Psoas muscle (tissue), 7 donors: ENCODE measurements at regions not wholly inside any gene's neighbourhood (a gene's known extent, or its start where the extent isn't known, plus 50 kb on each side); places are given as distances from the start of the nearest gene placed in this dataset.
"Not testable (repeated sequence)": the region's sequence is repeated elsewhere in the genome, so short reads cannot be mapped to it uniquely, and the experiment has no call there.

ENCODE experiments used
- ATAC-seq, 4 donors: fragments of 200-7000 bp; cut with Tn5 transposase; one replicate each; pipeline ENCODE4 v1.9.1; 2020; ENCODE audit warnings: moderate library complexity in 3 of 4, mild to moderate bottlenecking in 2 of 4
- DNase-seq, 2 donors: peaks; one replicate each; pipeline ENCODE4 v3.0.0-alpha.2; 2020
- H3K27ac ChIP-seq: fragments of 200-600 bp; one replicate; pipeline ENCODE4 v1.8.0; 2022
- H3K27me3 ChIP-seq, 3 donors: fragments of 200-600 bp in 1 of 3; one replicate each; pipeline versions ENCODE4 v1.6.1 to v1.8.0; 2013 to 2022; ENCODE audit warnings: low read length in 2 of 3, mild to moderate bottlenecking in 2 of 3, moderate library complexity in 1 of 3; ENCODE audit not compliant: insufficient read depth in 3 of 3
- H3K36me3 ChIP-seq, 2 donors: fragments of 200-600 bp in 1 of 2; one replicate each; pipeline versions ENCODE4 v1.6.1 to v1.8.0; 2013 to 2022; ENCODE audit warnings: low read depth in 1 of 2, mild to moderate bottlenecking in 1 of 2, moderate library complexity in 1 of 2; ENCODE audit not compliant: insufficient read depth in 1 of 2
- H3K4me1 ChIP-seq: fragments of 200-600 bp; one replicate; pipeline ENCODE4 v1.8.0; 2022
- H3K4me3 ChIP-seq: fragments of 200-600 bp; one replicate; pipeline ENCODE4 v1.8.0; 2022; ENCODE audit warnings: mild to moderate bottlenecking
- H3K9me3 ChIP-seq: fragments of 200-600 bp; one replicate; pipeline ENCODE4 v1.8.0; 2022
- WGBS, 3 donors: extraction: QIAGEN DNeasy Blood & Tissue Kit; methylation state at CpG; one replicate each; pipeline versions ENCODE4 v1.1.6 to v1.1.7; 2013; 5-methylcytosine and 5-hydroxymethylcytosine counted together
- intact Hi-C, 2 donors: fragments of 100-400 bp; cut with DNase I; formaldehyde crosslinking; loops; one replicate each; pipeline versions ENCODE4 v1.11.0 to v1.14.2; 2022
- TF ChIP-seq, protein P1 (sequence below): fragments of 200-600 bp; IDR thresholded peaks from one replicate; pipeline ENCODE4 v1.8.0; 2022; ENCODE audit warnings: antibody characterized with exemption
- donor health status: healthy with polysubstance abuse.
- donor health status: DM: no; HTN: no; CAD: no; lungs with moderate emphysema.
- donor health status: Bipolar disorder and iron deficiency.
- donor health status: healthy.
- donor health status: DM: yes; HTN: yes; CAD: no.
- donor health status: DM: no; HTN: no; CAD: no.
- donor health status: DM: yes; HTN: yes; CAD: no.

DNA sequence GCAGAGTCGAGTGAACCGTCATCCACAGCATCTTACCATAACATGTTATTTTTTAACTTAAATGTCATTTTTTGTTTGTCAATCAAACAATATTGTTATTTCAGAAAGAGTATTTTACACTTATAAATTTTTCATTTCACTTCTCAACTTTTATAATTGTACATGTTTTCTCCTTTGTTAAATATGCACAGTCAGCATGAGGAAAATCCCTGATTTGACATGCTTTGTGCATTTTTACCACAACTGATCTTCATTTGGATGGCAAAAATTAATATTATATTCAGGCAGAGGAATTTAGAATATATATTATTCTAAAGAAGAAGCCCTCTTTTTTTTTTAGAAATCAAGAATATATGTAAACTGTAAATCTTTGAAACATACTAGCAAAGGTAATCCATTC is 958.0 kb upstream of the PCDH7 start:
- Histone ChIP-seq H3K4me1 (no peaks in the 10 kb centered on the region), H3K36me3 (no peaks in the 10 kb centered on the region), H3K27me3 (no peaks in the 10 kb centered on the region), H3K4me3 (no peak overlapping the region), H3K27ac (no peak overlapping the region), H3K9me3 (no peaks in the 10 kb centered on the region)
- WGBS, 3 donors, result 83 to 94% (median 86%) methylated on average over 2 of the region's 2 CpGs
- DNase-seq (no peak), ATAC-seq (no peak)
- TF ChIP-seq, protein P1, sequence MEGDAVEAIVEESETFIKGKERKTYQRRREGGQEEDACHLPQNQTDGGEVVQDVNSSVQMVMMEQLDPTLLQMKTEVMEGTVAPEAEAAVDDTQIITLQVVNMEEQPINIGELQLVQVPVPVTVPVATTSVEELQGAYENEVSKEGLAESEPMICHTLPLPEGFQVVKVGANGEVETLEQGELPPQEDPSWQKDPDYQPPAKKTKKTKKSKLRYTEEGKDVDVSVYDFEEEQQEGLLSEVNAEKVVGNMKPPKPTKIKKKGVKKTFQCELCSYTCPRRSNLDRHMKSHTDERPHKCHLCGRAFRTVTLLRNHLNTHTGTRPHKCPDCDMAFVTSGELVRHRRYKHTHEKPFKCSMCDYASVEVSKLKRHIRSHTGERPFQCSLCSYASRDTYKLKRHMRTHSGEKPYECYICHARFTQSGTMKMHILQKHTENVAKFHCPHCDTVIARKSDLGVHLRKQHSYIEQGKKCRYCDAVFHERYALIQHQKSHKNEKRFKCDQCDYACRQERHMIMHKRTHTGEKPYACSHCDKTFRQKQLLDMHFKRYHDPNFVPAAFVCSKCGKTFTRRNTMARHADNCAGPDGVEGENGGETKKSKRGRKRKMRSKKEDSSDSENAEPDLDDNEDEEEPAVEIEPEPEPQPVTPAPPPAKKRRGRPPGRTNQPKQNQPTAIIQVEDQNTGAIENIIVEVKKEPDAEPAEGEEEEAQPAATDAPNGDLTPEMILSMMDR, result no peak
- intact Hi-C loops, result no loop called here

DNA sequence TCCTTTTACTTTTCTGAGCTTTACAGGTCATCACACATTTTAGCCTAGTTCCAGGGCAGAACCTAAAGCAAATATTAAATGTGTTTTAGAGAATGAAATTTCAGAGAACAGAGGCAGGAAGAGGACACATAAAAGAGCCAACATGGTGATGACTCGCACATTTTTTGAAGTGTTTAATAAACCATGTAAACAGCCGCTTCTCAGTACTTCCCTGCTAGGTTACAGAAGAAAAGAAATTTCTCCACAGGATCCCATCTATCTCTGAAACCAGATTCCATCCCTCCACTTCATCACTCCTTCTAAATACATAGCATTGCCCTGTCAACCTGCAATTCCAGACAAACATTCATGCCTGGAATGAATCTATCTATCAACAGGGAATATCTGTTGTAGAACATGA is 949.5 kb upstream of the PCDH7 start:
- no peak for ATAC-seq
- WGBS, 3 donors, result 60 to 71% (median 63%) methylated on average over 2 of the region's 2 CpGs
- H3K4me1 ChIP-seq, result no peaks in the 10 kb centered on the region
- intact Hi-C loops, result no loop called here
- peaks cover 5% of the 10 kb centered on the region for H3K9me3 ChIP-seq
- TF ChIP-seq, protein P1, result no peak
- H3K36me3 ChIP-seq, result no peaks in the 10 kb centered on the region
- no peak overlapping the region for H3K27ac ChIP-seq
- H3K4me3 ChIP-seq, result no peak overlapping the region
- no peak for DNase-seq
- H3K27me3 ChIP-seq, result no peaks in the 10 kb centered on the region

DNA sequence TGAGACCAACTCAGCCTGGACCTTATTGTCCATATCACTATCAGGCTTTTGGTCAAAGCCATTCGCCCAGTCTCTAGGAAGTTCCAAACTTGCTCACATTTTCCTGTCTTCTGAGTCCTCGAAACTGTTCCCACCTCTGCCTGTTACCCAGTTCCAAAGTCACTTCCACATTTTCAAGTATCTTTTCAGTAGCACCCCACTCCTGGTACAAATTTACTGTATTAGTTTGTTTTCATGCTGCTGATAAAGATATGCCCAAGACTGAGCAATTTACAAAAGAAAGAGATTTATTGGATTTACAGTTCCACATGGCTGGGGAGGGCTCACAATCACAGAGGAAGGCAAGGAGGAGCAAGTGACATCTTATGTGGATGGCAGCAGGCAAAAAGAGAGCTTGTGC is 932.0 kb upstream of the PCDH7 start:
- ATAC-seq, intact Hi-C loops, H3K27ac ChIP-seq, H3K4me3 ChIP-seq, H3K36me3 ChIP-seq, H3K4me1 ChIP-seq, H3K9me3 ChIP-seq, H3K27me3 ChIP-seq, DNase-seq: not testable (repeated sequence)
- WGBS, 3 donors, result 74 to 82% (median 80%) methylated on average over 2 of the region's 2 CpGs

DNA sequence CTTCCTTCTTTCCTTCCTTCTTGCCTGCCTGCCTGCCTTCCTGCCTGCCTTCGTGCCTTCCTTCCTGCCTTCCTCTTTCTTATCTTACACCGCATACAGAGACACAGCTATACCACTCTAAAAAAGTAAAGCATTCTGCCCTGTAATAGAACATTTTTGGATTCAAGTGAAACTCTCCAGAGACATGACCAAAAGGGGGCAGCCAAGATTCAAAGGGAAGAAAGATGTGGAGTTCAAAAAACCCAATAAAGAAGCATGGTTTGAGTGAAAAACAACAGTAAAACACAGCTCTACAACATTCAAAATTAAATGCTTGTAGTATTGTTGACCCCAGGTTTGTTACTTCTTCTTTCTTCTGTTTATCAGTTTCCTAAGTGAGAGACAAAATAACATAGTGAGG is 914.9 kb upstream of the PCDH7 start:
- Histone ChIP-seq H3K36me3 (no peaks in the 10 kb centered on the region), H3K4me1 (no peaks in the 10 kb centered on the region), H3K27ac (no peak overlapping the region), H3K4me3 (no peak overlapping the region), H3K9me3 (peaks cover 9% of the 10 kb centered on the region), H3K27me3 (no peaks in the 10 kb centered on the region)
- no peak for DNase-seq
- no peak for ATAC-seq
- intact Hi-C loops, result no loop called here
- TF ChIP-seq, protein P1, result no peak
- WGBS, 3 donors, result 63 to 64% (median 64%) methylated on average over 2 of the region's 2 CpGs

DNA sequence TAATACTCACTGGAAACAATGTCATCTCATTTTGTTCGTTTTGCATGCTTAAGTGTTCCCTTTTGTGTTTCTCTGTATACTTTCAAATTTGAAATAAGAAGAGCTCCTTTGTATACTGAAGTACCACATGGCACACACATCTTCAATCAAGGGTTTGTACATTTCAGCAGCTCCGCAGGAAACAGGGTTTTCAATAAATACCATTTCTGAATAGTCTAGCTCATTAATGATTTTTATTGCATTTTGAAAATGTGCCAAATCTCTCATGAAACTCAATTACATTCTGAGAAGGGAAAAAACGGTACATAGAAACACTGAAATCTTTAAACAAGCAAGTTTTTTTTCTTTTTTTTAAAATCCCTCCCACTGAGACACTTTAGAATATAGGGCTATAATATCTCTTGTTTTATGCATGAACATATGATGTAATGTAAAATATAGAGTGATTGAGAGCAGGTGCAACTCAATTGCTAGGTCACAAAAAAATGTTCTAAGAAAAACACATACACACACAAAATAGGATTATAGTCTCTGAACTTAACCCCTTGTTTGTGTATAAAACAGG is 914.2 kb upstream of the PCDH7 start:
- DNase-seq (no peak), ATAC-seq (no peak)
- 24 to 35% (median 30%) methylated on average over 3 of the region's 3 CpGs for WGBS, 3 donors
- H3K4me3 ChIP-seq, result no peak overlapping the region
- H3K36me3 ChIP-seq, result no peaks in the 10 kb centered on the region
- H3K4me1 ChIP-seq, result no peaks in the 10 kb centered on the region
- H3K9me3 ChIP-seq, result peaks cover 9% of the 10 kb centered on the region
- intact Hi-C loops, result no loop called here
- no peak overlapping the region for H3K27ac ChIP-seq
- TF ChIP-seq, protein P1, result no peak
- H3K27me3 ChIP-seq, result no peaks in the 10 kb centered on the region
